NCI-H2227 (cell line): ENCODE measurements at regions not wholly inside any gene's neighbourhood (a gene's known extent, or its start where the extent isn't known, plus 50 kb on each side); places are given as distances from the start of the nearest gene placed in this dataset.
"Not testable (repeated sequence)": the region's sequence is repeated elsewhere in the genome, so short reads cannot be mapped to it uniquely, and the experiment has no call there.

ENCODE experiments used
- DNase-seq: peaks from one replicate; lab custom pipeline; 2025; ENCODE audit not compliant: unreplicated experiment; lab: John Stamatoyannopoulos, UW

DNA sequence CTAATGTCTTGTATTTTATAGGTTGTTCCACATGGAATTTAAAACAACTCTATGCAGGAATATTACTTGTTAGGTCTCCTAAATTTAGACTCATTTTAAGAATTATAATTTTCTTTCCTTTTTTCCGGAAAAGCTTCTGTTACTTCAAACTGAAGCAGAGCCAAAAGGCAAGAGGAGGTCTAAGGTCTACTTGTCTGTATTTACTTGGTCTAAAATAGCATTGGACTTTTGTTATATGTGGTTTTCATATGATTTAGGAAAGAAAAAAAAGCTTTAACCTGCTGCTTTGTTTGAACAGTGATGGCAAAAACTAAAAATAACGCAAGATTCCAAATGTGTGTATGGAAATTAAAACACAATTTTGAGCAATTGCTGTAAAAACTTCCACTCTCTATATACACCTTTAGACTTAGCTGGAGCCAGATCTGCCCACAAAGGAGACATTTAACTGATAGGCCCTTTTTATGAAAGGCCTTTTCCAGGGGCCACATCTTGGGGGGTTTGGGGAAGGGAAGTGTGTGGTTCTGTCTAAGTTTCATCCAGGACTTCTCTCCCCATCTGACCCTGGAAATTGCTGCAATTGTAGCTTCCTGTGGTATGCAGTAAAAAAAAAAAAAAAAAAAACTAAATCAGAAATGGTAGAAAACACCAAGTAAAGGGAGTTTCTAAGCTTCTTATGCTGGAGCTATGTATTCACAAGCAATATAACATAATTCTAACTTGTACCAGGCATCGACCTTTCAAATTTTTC is 307.7 kb upstream of the MEF2C start:
- DNase-seq, result no peak

GRCh38 chr5:89187883-89188465 is 305.0 kb upstream of the MEF2C start:
- DNase-seq, result no peak

DNA sequence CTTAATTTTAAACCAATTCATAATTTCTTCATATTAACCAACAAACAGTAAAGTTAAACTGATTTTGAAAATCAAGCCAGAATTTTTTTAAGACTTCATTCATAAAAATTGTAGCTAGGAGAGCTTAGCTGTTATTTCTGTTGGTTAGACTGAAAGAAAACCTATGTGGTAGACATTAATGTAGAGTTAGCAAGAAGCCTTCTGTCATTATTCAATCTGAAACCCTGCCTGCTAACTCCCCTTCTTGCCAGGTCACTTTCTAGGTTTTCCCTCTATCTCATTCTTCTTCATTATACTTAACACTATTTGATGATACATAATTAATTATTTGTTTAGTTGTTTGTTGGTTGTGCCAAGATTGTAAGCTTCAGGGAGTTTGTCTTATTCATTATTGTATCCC is 304.3 kb upstream of the MEF2C start:
- DNase-seq, result no peak

- DNase-seq, result no peak
These were observed 298.6 kb upstream of the MEF2C start for GRCh38 chr5:89181546-89181945.

DNA sequence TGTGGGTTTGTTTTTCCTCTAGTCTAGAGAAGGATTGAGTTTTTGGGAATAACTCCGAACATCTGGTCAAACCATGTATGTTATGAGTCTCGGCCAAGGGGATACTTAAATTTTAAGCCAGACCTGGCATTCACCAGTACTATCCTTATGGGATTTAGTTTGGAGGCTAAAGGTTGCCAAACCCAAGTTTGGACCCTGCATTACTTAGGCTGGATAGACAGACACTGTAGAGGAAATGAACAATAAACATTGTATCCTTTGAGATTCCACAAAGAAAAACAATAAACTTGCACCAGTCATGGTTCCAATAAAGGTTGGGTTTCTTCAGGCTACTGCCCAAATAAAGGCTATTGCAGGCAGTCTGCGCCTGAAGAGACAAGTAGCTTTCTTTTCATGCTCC is 296.7 kb upstream of the MEF2C start:
- no peak for DNase-seq

DNA sequence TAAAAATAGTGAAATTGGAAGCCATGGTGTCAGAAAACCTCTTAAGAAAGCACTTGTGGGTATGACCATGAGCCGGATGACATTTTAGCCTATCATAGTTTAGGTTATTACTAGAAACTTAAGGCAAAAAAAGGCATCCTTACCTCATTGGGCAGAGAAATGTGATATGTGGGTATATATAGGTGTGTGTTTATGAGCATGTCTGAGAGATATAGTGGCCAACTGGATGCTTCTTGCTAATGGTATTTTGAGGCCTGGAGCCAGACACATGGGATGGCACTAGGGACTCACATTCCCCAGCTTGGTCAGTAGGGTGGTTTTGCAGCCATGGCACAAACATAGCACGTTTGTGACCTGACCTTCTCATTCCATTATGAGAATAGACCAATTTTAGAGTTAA is 295.6 kb upstream of the MEF2C start:
- no peak for DNase-seq

DNA sequence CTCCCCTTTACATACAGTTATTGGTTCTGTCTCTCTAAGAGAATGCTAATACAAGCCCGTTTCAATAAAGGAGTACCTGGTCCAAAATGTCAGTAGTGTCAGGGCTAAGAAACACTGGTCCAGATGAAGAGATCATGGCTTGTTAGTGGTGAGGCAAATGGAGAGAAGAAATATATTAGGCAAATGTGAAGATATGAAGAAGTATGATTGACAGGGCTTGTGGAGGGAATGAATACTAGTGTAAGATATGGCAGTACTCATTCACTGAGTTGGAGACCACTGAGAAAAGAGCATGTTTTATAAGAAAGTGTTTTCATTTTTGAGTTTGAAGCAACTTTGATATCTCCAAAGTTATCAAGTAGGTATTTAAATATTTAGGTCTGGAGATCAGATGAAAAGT is 290.5 kb upstream of the MEF2C start:
- no peak for DNase-seq

DNA sequence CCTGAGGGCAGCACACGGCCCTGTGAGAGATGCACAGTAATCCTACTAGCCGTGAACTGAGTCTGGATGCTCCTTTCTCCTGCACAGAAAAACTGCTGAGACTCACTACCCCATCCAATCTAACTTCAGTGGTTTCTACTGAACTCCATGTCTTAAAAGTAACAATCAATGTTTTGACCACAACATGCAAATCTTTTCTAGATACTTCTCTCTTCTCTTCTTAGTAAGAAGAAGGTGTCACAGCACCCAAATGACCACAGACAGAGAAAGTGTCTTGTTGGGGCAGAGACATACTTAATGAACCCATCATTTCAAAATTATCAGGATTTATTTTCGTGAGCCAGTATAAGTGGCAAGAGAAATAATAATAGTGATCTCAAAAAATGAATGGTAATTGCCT is 285.8 kb upstream of the MEF2C start:
- DNase-seq, result no peak

GRCh38 chr5:89164703-89165102 is 281.7 kb upstream of the MEF2C start:
- not testable (repeated sequence) for DNase-seq

GRCh38 chr5:89156226-89156625 is 273.2 kb upstream of the MEF2C start:
- no peak for DNase-seq

- no peak for DNase-seq
These were observed 264.0 kb upstream of the MEF2C start for GRCh38 chr5:89147031-89147430.

DNA sequence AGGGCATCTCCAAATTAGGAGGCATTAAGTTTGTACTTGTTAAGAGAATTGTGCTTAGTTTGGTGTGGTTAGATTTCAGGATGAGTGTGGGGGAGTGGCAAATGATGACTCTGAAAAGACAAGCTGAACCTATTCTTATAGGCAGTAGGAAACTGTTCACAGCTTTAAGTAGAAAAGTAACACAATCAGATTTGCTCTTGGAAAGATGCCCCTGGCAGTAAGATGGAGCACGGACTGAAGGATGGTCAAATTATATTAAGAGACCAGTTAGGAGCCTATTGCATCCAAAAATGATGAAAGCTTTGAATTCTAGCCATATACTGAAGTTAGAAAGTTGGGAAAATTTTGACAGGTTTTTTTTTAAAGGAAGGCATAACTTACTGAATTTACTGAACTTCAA is 254.2 kb upstream of the MEF2C start:
- no peak for DNase-seq

DNA sequence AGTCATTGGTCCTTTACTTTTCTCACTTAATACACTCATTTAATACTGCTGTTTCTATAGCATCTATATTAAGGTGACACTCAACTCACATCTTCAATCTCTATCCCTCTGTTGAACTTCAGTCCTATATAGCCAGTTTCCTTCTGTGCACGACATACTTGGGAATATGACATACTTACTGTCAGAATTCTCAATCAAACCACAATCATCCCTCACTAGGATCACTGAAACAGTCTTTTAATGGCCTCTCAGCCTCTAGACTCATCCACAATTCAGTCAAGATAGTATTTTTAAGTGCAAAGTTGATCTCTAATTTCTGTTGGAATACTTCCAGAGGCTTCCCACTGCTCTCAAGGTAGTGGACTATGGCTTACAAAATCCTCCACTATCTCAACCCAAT is 251.0 kb upstream of the MEF2C start:
- no peak for DNase-seq

DNA sequence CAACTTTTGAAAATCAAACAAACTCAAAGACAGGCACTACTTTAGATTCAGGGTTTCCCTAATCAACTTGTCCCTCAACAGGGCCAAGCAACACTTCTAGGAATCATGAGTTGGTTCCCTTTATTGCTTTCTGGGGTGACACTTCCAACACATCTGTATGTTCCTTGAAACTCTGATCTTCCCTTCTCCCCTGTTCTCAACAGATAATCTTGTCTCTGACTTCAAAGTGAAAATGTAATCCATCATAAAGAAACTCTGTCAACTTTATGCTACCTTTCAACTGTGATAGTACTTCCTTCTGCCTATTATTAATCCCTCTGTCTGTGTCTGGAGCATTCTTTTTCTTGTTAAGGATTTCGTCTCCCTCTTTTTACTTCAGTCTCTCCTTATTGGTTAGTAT is 250.1 kb upstream of the MEF2C start:
- no peak for DNase-seq

DNA sequence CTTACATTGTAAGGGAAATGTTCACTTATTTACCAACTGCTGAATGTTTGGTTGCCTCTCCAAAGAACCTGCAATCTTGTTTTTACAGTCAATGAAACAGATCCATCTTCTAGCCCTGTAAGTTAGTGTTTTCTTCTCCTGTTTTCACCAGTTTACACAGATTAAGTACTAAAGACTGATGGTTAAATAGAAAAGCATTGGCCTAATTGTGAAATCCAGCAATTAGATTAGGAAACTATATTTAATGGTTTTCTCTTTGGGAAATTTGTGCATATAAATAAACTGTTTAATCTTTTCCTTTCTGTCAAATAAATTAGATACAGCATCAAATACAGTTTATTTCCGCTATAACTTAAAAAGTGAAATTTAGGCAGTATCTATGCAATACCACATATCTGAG is 247.9 kb upstream of the MEF2C start:
- no peak for DNase-seq

- no peak for DNase-seq
These were observed 247.0 kb upstream of the MEF2C start for GRCh38 chr5:89129941-89130340.

DNA sequence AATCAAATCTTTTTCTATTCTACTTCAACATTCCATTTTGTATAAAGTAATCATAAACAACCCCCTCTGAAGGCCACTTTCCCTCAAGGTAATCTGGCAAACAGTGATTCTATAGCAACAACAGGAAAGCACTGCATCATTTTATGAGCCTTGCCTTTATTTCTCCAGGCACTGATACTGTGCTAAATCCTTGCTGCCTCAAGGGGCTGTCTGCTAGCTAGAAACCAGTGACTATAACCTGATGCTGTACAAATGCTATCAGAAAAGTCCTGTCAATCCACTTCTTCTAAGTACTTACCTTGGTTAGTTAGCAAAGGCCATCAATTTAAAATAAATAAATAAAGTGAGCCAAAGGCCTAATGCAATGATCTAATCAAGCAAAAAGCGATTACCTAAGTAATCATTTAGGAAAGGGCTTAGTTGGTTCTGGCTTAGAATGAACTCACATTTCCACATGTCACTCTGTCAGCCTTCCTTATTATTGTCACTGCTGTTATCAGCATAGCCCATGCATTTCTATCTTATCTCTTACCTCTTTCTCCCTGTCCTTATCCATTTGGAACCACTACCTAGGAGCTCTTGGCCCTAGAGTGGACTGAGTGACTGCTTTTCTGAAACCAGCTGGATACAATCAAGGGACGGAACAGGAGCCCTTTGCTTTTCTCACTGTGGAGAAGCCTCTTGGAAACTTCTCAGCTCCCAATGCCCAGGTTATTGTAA is 246.1 kb upstream of the MEF2C start:
- no peak for DNase-seq

DNA sequence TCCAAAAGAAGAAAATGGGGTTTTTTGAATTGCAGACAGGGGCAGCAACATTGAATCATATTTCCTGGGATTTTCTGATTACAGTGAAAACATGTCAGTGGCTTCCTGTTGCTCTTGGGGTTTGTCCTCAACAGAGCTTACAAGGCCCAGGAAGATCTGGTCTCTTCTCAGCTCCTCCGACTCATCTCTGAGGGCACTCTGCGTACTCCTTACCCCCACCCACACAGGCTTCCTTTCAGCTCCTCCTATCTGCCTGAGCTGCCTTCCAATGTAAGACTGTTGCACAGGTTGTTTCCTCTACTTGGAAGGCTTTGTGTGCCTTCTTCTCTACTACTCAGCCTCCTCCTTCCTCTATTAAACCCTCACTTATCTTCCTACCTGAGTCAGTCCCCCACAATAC is 245.1 kb upstream of the MEF2C start:
- DNase-seq, result no peak

- no peak for DNase-seq
These were observed 244.2 kb upstream of the MEF2C start for GRCh38 chr5:89127191-89127590.

GRCh38 chr5:89125372-89125771 is 242.4 kb upstream of the MEF2C start:
- no peak for DNase-seq

- no peak for DNase-seq
These were observed 240.6 kb upstream of the MEF2C start for GRCh38 chr5:89123581-89123980.

- DNase-seq, result no peak
These were observed 237.7 kb upstream of the MEF2C start for GRCh38 chr5:89120719-89121118.
